H9 (cell line): ENCODE measurements at regions not wholly inside any gene's neighbourhood (a gene's known extent, or its start where the extent isn't known, plus 50 kb on each side); places are given as distances from the start of the nearest gene placed in this dataset.

Experiments
- DNase-seq: peaks from one replicate; pipeline ENCODE4 v3.0.0-alpha.2; 2017
- H2AFZ ChIP-seq: one replicate; pipeline ENCODE4 v1.6.1; 2013; ENCODE audit warnings: mild to moderate bottlenecking, low read length, control low read depth, moderate library complexity
- H2AK5ac ChIP-seq: 2 replicates; pipeline ENCODE4 v1.6.1; 2013; ENCODE audit warnings: low read length, control low read depth, mixed read lengths; ENCODE audit not compliant: insufficient read length
- H2BK120ac ChIP-seq: one replicate; pipeline ENCODE4 v1.6.1; 2013; ENCODE audit warnings: low read depth, mild to moderate bottlenecking, low read length, control low read depth, inconsistent platforms; ENCODE audit not compliant: poor library complexity, severe bottlenecking
- H2BK12ac ChIP-seq: 2 replicates; pipeline ENCODE4 v1.6.1; 2013; ENCODE audit warnings: low read length, control low read depth, mixed read lengths, low read depth; ENCODE audit not compliant: insufficient read length
- H2BK15ac ChIP-seq: 2 replicates; pipeline ENCODE4 v1.6.1; 2013; ENCODE audit warnings: low read depth, low read length, control low read depth
- H2BK20ac ChIP-seq: one replicate; pipeline ENCODE4 v1.6.1; 2013; ENCODE audit warnings: low read depth, mild to moderate bottlenecking, low read length, control low read depth, inconsistent platforms; ENCODE audit not compliant: poor library complexity, severe bottlenecking
- H2BK5ac ChIP-seq: 2 replicates; pipeline ENCODE4 v1.6.1; 2013; ENCODE audit warnings: low read length, control low read depth, mixed read lengths; ENCODE audit not compliant: insufficient read length
- H3K14ac ChIP-seq: 2 replicates; pipeline ENCODE4 v1.6.1; 2013; ENCODE audit warnings: low read length, control low read depth; ENCODE audit not compliant: insufficient read depth
- H3K18ac ChIP-seq: 2 replicates; pipeline ENCODE4 v1.6.1; 2013; ENCODE audit warnings: low read depth, mild to moderate bottlenecking, mixed read lengths, low read length, control low read depth; ENCODE audit not compliant: insufficient read length
- H3K23ac ChIP-seq: 2 replicates; pipeline ENCODE4 v1.6.1; 2013; ENCODE audit warnings: low read length, control low read depth, mixed read lengths, low read depth; ENCODE audit not compliant: insufficient read length
- H3K23me2 ChIP-seq: 2 replicates; pipeline ENCODE4 v1.6.1; 2013; ENCODE audit warnings: low read depth, mild to moderate bottlenecking, mixed read lengths, low read length, control low read depth; ENCODE audit not compliant: insufficient read length, poor library complexity, severe bottlenecking
- H3K27ac ChIP-seq: 2 replicates; pipeline ENCODE4 v1.5.1; 2013; ENCODE audit warnings: low read length, control low read depth, mixed read lengths, low read depth; ENCODE audit not compliant: insufficient read length
- H3K27me3 ChIP-seq: 2 replicates; pipeline ENCODE4 v1.6.1; 2013; ENCODE audit warnings: low read length, control low read depth, inconsistent platforms; ENCODE audit not compliant: insufficient read depth
- H3K4ac ChIP-seq: 2 replicates; pipeline ENCODE4 v1.6.1; 2013; ENCODE audit warnings: low read depth, mild to moderate bottlenecking, control low read depth, inconsistent platforms, low read length, moderate library complexity
- H3K4me1 ChIP-seq: 2 replicates; pipeline ENCODE4 v1.6.1; 2013; ENCODE audit warnings: low read length, control low read depth, inconsistent platforms; ENCODE audit not compliant: insufficient read depth
- H3K4me2 ChIP-seq: 2 replicates; pipeline ENCODE4 v1.6.1; 2013; ENCODE audit warnings: low read length, control low read depth, mixed read lengths; ENCODE audit not compliant: insufficient read length, insufficient read depth
- H3K56ac ChIP-seq: 2 replicates; pipeline ENCODE4 v1.6.1; 2013; ENCODE audit warnings: low read depth, mild to moderate bottlenecking, mixed read lengths, low read length, control low read depth; ENCODE audit not compliant: insufficient read length
- H3K79me1 ChIP-seq: 2 replicates; pipeline ENCODE4 v1.6.1; 2013; ENCODE audit warnings: low read depth, mild to moderate bottlenecking, moderate library complexity, low read length, control low read depth, inconsistent platforms; ENCODE audit not compliant: insufficient read depth, poor library complexity, severe bottlenecking
- H3K79me2 ChIP-seq: 2 replicates; pipeline ENCODE4 v1.6.1; 2013; ENCODE audit warnings: low read length, control low read depth, inconsistent platforms; ENCODE audit not compliant: insufficient read depth
- H3K9ac ChIP-seq: 2 replicates; pipeline ENCODE4 v1.6.1; 2013; ENCODE audit warnings: low read length, control low read depth, mixed read lengths; ENCODE audit not compliant: insufficient read length; ENCODE audit errors: extremely low read depth
- H3K9me3 ChIP-seq: one replicate; pipeline ENCODE4 v1.6.1; 2013; ENCODE audit warnings: low read depth, low read length, inconsistent platforms; ENCODE audit not compliant: control insufficient read depth
- H3T11ph ChIP-seq: one replicate; pipeline ENCODE4 v1.6.1; 2013; ENCODE audit warnings: mild to moderate bottlenecking, low read length, control low read depth, inconsistent platforms
- H4K20me1 ChIP-seq: one replicate; pipeline ENCODE4 v1.6.1; 2013; ENCODE audit not compliant: control insufficient read depth, insufficient read length, insufficient read depth
- H4K5ac ChIP-seq: 2 replicates; pipeline ENCODE4 v1.6.1; 2013; ENCODE audit warnings: low read depth, mild to moderate bottlenecking, mixed read lengths, low read length, control low read depth; ENCODE audit not compliant: insufficient read length
- H4K8ac ChIP-seq: replicated peaks from 2 replicates; pipeline ENCODE4 v1.6.1; 2013; ENCODE audit warnings: low read length, control low read depth, mixed read lengths, low read depth; ENCODE audit not compliant: insufficient read length
- H4K91ac ChIP-seq: 2 replicates; pipeline ENCODE4 v1.6.1; 2013; ENCODE audit warnings: low read depth, mild to moderate bottlenecking, moderate library complexity, mixed read lengths, low read length, control low read depth; ENCODE audit not compliant: insufficient read length
- H3K27ac Mint-ChIP-seq, 3 experiments: 2 replicates in 2 of 3; 3 replicates in 1 of 3; pipeline ENCODE4 v1.8.0; 2020 to 2021; ENCODE audit warnings: mixed read lengths in 3 of 3, mild to moderate bottlenecking in 1 of 3, moderate library complexity in 1 of 3
- H3K27me3 Mint-ChIP-seq: 2 replicates; pipeline ENCODE4 v1.8.0; 2021; ENCODE audit warnings: low read depth, mild to moderate bottlenecking, moderate library complexity, mixed read lengths
- H3K36me3 Mint-ChIP-seq, 3 experiments: 2 replicates in 2 of 3; 3 replicates in 1 of 3; pipeline ENCODE4 v1.8.0; 2020 to 2021; ENCODE audit warnings: low read depth in 3 of 3, mixed read lengths in 3 of 3; ENCODE audit not compliant: insufficient read depth in 1 of 3
- H3K4me1 Mint-ChIP-seq, 2 experiments: 2 replicates each; pipeline ENCODE4 v1.8.0; 2020; ENCODE audit warnings: mixed read lengths in 2 of 2
- H3K4me3 Mint-ChIP-seq, 2 experiments: 2 replicates in 1 of 2; 3 replicates in 1 of 2; pipeline ENCODE4 v1.8.0; 2020 to 2021; ENCODE audit warnings: mild to moderate bottlenecking in 2 of 2, mixed read lengths in 2 of 2, moderate library complexity in 1 of 2
- H3K9me3 Mint-ChIP-seq, 2 experiments: 2 replicates in 1 of 2; 3 replicates in 1 of 2; pipeline ENCODE4 v1.8.0; 2020; ENCODE audit warnings: mild to moderate bottlenecking in 2 of 2, mixed read lengths in 2 of 2, moderate library complexity in 1 of 2
- CTCF ChIP-seq: fragments of 200-600 bp; sonication (generic); conservative IDR thresholded peaks from 3 replicates; pipeline ENCODE4 v1.8.0; 2021; ENCODE audit warnings: antibody characterized with exemption, mild to moderate bottlenecking
- WGBS: extraction: QIAGEN DNeasy Blood & Tissue Kit; methylation state at CpG from one replicate; pipeline ENCODE4 v1.1.7; 2013; ENCODE audit warnings: missing lambda C conversion rate, low lambda C conversion rate, mixed read lengths; ENCODE audit not compliant: insufficient read length; ENCODE audit errors: extremely low coverage; 5-methylcytosine and 5-hydroxymethylcytosine counted together

DNA sequence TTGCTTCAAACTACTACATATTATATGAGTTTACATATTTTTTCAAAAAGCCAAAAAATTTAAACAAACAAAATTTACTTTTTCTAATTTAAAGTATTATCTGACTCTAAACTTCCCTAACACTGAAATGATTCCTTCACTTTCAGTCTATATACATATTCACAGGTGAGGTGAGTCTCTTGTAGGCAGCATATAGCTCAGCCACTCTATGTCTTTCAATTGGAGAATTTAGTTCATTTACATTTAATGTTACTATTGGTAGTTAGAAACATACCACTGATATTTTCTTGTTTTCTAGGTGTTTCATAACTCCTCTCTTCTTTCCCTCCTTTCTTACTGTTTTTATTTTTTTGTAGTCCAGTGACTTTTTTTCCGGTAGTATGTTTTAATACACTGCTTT, 387.1 kb downstream of the MRPL39 start:
- Histone ChIP-seq H3T11ph (no peak overlapping the region), H2BK15ac (no peak overlapping the region), H2BK12ac (no peak overlapping the region), H3K9ac (no peak overlapping the region), H3K4ac (no peak overlapping the region), H3K79me2 (no peaks in the 10 kb centered on the region), H3K56ac (no peak overlapping the region), H3K79me1 (no peaks in the 10 kb centered on the region), H3K18ac (no peak overlapping the region), H4K8ac (no peak overlapping the region), H3K23me2 (no peaks in the 10 kb centered on the region), H3K4me1 (no peaks in the 10 kb centered on the region), H3K27me3 (no peaks in the 10 kb centered on the region), H2AK5ac (no peak overlapping the region), H2BK120ac (no peak overlapping the region), H3K23ac (no peak overlapping the region), H4K5ac (no peak overlapping the region), H2AFZ (no peak overlapping the region), H3K9me3 (no peaks in the 10 kb centered on the region), H4K20me1 (no peaks in the 10 kb centered on the region), H2BK5ac (no peak overlapping the region), H3K4me2 (no peak overlapping the region), H2BK20ac (no peak overlapping the region), H3K14ac (no peak overlapping the region), H4K91ac (no peak overlapping the region), H3K27ac (no peak overlapping the region)
- H3K4me3 Mint-ChIP-seq, result no peak overlapping the region
- TF ChIP-seq CTCF, result no peak
- no peak for DNase-seq
- no peaks in the 10 kb centered on the region for H3K27me3 Mint-ChIP-seq
- no peak overlapping the region for H3K27ac Mint-ChIP-seq
- peaks cover 7 to 10% (median 9%) of the 10 kb centered on the region in 3 experiments; a peak in 6 of 7 replicates for H3K36me3 Mint-ChIP-seq
- no peaks in the 10 kb centered on the region for H3K4me1 Mint-ChIP-seq
- peaks cover 38 to 61% of the 10 kb centered on the region in 2 experiments for H3K9me3 Mint-ChIP-seq
- no CpG with 5 or more reads among the region's 1 CpG for WGBS
